HUES64 (cell line): ENCODE measurements at regions not wholly inside any gene's neighbourhood (a gene's known extent, or its start where the extent isn't known, plus 50 kb on each side); places are given as distances from the start of the nearest gene placed in this dataset.

Experiments
- H3K27ac ChIP-seq: 2 replicates; pipeline ENCODE4 v1.7.0; 2013; ENCODE audit warnings: low read depth, low read length, inconsistent platforms
- H3K27me3 ChIP-seq: 2 replicates; pipeline ENCODE4 v1.6.1; 2013; ENCODE audit warnings: mild to moderate bottlenecking, low read length; ENCODE audit not compliant: insufficient read depth
- H3K36me3 ChIP-seq: 2 replicates; pipeline ENCODE4 v1.6.1; 2013; ENCODE audit warnings: mild to moderate bottlenecking, low read length; ENCODE audit not compliant: insufficient read depth
- H3K4me1 ChIP-seq: 2 replicates; pipeline ENCODE4 v1.6.1; 2013; ENCODE audit warnings: mild to moderate bottlenecking, low read length, moderate library complexity; ENCODE audit not compliant: insufficient read depth
- H3K4me3 ChIP-seq: 2 replicates; pipeline ENCODE4 v1.5.1; 2013; ENCODE audit warnings: mild to moderate bottlenecking, low read length, moderate library complexity
- H3K9ac ChIP-seq: 2 replicates; pipeline ENCODE4 v1.6.1; 2013; ENCODE audit warnings: mild to moderate bottlenecking, low read depth, low read length
- H3K9me3 ChIP-seq: 2 replicates; pipeline ENCODE4 v1.6.1; 2013; ENCODE audit warnings: low read depth, low read length; ENCODE audit not compliant: insufficient read depth
- WGBS: fragments of 150-250, 120-280 bp; methylation state at CpG from one replicate; pipeline ENCODE4 v1.1.7; 2013; ENCODE audit warnings: missing lambda C conversion rate; 5-methylcytosine and 5-hydroxymethylcytosine counted together

GRCh38 chr7:135800560-135800959, 51.9 kb upstream of the FAM180A start:
- H3K27ac ChIP-seq, result no peak overlapping the region
- no peaks in the 10 kb centered on the region for H3K9me3 ChIP-seq
- no peaks in the 10 kb centered on the region for H3K36me3 ChIP-seq
- H3K4me3 ChIP-seq, result peak overlapping the region; percentile 2; the same call in 1 of the 2 replicates
- peak overlapping the region; percentile 21; the same call in 1 of the 2 replicates for H3K9ac ChIP-seq
- no peaks in the 10 kb centered on the region for H3K27me3 ChIP-seq
- 63% methylated on average over 10 of the region's 10 CpGs for WGBS
- H3K4me1 ChIP-seq, result peaks cover 4% of the 10 kb centered on the region; the same call in 1 of the 2 replicates

GRCh38 chr7:135799881-135800280, 51.3 kb upstream of the FAM180A start:
- no peak overlapping the region for H3K4me3 ChIP-seq

More at GRCh38 chr7:135799881-135800280, 51.3 kb upstream of the FAM180A start:
- no peaks in the 10 kb centered on the region for H3K36me3 ChIP-seq
- H3K27ac ChIP-seq, result no peak overlapping the region
- H3K9me3 ChIP-seq, result no peaks in the 10 kb centered on the region
- peaks cover 4% of the 10 kb centered on the region; the same call in 1 of the 2 replicates for H3K4me1 ChIP-seq
- WGBS, result 91% methylated on average over 3 of the region's 3 CpGs
- no peak overlapping the region for H3K9ac ChIP-seq
- no peaks in the 10 kb centered on the region for H3K27me3 ChIP-seq
